HepG2 (cell line): ENCODE measurements at regions not wholly inside any gene's neighbourhood (a gene's known extent, or its start where the extent isn't known, plus 50 kb on each side); places are given as distances from the start of the nearest gene placed in this dataset.

ENCODE experiments used
- ATAC-seq: fragments of 200-7000 bp; cut with Tn5 transposase; 3 replicates; pipeline ENCODE4 v1.9.1; 2020; ENCODE audit warnings: mild to moderate bottlenecking, moderate library complexity
- BruUV-seq: library from RNA; stranded (reverse); fragments of 400-500 nt; replicated peaks from 2 replicates; lab custom pipeline; 2021; lab: Mats Ljungman, UMichigan
- CTCF ChIA-PET: fragments of 300-600 bp; formaldehyde crosslinking; extraction: SDS; loops from one replicate; lab custom pipeline; 2021; ENCODE audit warnings: low total read pairs, inconsistent platforms, low intra/inter-chr PET ratio; lab: Yijun Ruan, JAX
- POLR2A ChIA-PET: fragments of 350-600 bp; sonication (Branson Sonifier 250); formaldehyde crosslinking; loops from one replicate; lab custom pipeline; 2020; ENCODE audit warnings: antibody characterized with exemption, inconsistent platforms; lab: Yijun Ruan, JAX
- DNase-seq: peaks from one replicate; pipeline ENCODE4 v3.0.0-alpha.2; 2015; ENCODE audit warnings: low spot score
- FAIRE-seq: peaks from 3 replicates; lab custom pipeline; 2011; peaks lifted over from hg19 to GRCh38; lab: Jason Lieb, UNC
- H2AFZ ChIP-seq: one replicate; pipeline ENCODE4 v1.6.1; 2011; ENCODE audit warnings: low read length, inconsistent platforms
- H3K27ac ChIP-seq: fragments of 300-600 bp; 3 replicates; pipeline ENCODE4 v1.8.0; 2011; ENCODE audit warnings: mixed run types, mild to moderate bottlenecking, mixed read lengths, low read length, inconsistent platforms; ENCODE audit not compliant: insufficient read depth; ENCODE audit errors: extremely low read length
- H3K27me3 ChIP-seq, 2 experiments: fragments of 200-600 bp in 1 of 2; 2 replicates in 1 of 2; 3 replicates in 1 of 2; pipeline versions ENCODE4 v1.6.0 to v1.8.0; 2011; ENCODE audit warnings: low read length in 2 of 2, mild to moderate bottlenecking in 2 of 2, moderate library complexity in 2 of 2, inconsistent platforms in 1 of 2; ENCODE audit not compliant: insufficient read depth in 2 of 2, control insufficient read depth in 1 of 2
- H3K36me3 ChIP-seq, 2 experiments: fragments of 200-600 bp in 1 of 2; replicated peaks in 1 of 2; 2 replicates in 1 of 2; 3 replicates in 1 of 2; pipeline versions ENCODE4 v1.5.1 to v1.8.0; 2011; ENCODE audit warnings: low read length in 2 of 2, inconsistent platforms in 1 of 2; ENCODE audit not compliant: insufficient read depth in 2 of 2, control insufficient read depth in 1 of 2
- H3K4me1 ChIP-seq: 2 replicates; pipeline ENCODE4 v1.5.1; 2012; ENCODE audit warnings: low read length, inconsistent platforms; ENCODE audit not compliant: insufficient read depth
- H3K4me2 ChIP-seq: 2 replicates; pipeline ENCODE4 v1.6.0; 2011; ENCODE audit warnings: low read depth, low read length, inconsistent platforms
- H3K4me3 ChIP-seq, 3 experiments: fragments of 200-600 bp in 1 of 3; sonication (generic), shearing (Covaris generic) in 1 of 3; replicated peaks in 1 of 3; 2 replicates each; pipeline ENCODE4 v1.5.1; 2011 to 2016; ENCODE audit warnings: low read length in 3 of 3, inconsistent platforms in 2 of 3, low read depth in 2 of 3, mild to moderate bottlenecking in 2 of 3, control low read depth in 1 of 3, mixed read lengths in 1 of 3; ENCODE audit not compliant: insufficient read depth in 1 of 3
- H3K79me2 ChIP-seq: one replicate; pipeline ENCODE4 v1.6.1; 2011; ENCODE audit warnings: low read length, inconsistent platforms; ENCODE audit not compliant: insufficient read depth
- H3K9ac ChIP-seq: 2 replicates; pipeline ENCODE4 v1.6.0; 2011; ENCODE audit warnings: mild to moderate bottlenecking, low read depth, low read length, inconsistent platforms; ENCODE audit not compliant: insufficient read depth
- H3K9me3 ChIP-seq: 2 replicates; pipeline ENCODE4 v1.5.1; 2012; ENCODE audit warnings: mild to moderate bottlenecking, low read length
- H4K20me1 ChIP-seq: 2 replicates; pipeline ENCODE4 v1.6.0; 2011; ENCODE audit warnings: inconsistent platforms, mild to moderate bottlenecking, low read length, moderate library complexity; ENCODE audit not compliant: insufficient read depth
- HMG20B ChIP-seq: conservative IDR thresholded peaks from 2 replicates; pipeline ENCODE4 v1.6.1; 2016; ENCODE audit warnings: missing genetic modification reagents, missing compliant biosample characterization
- IRF2 ChIP-seq: IDR thresholded peaks from 2 replicates; pipeline ENCODE4 v1.6.1; 2018; ENCODE audit warnings: missing genetic modification reagents, missing compliant biosample characterization
- ISL2 ChIP-seq: sonication (generic); formaldehyde crosslinking; IDR thresholded peaks from 2 replicates; pipeline ENCODE4 v1.5.0; 2020; ENCODE audit warnings: missing genetic modification reagents
- JUND ChIP-seq: sonication (generic); formaldehyde crosslinking; IDR thresholded peaks from 2 replicates; pipeline ENCODE4 v1.8.0; 2022; ENCODE audit warnings: mild to moderate bottlenecking, missing genetic modification reagents
- KDM5B ChIP-seq: sonication (generic); formaldehyde crosslinking; IDR thresholded peaks from 2 replicates; pipeline ENCODE4 v1.4.0; 2020; ENCODE audit warnings: missing genetic modification reagents, mild to moderate bottlenecking, borderline replicate concordance
- KDM6A ChIP-seq: IDR thresholded peaks from 2 replicates; pipeline ENCODE4 v1.6.1; 2016; ENCODE audit warnings: low read depth
- NPAS2 ChIP-seq: sonication (generic); formaldehyde crosslinking; IDR thresholded peaks from 2 replicates; pipeline ENCODE4 v1.8.0; 2022; ENCODE audit warnings: mild to moderate bottlenecking, missing genetic modification reagents, borderline replicate concordance
- REXO4 ChIP-seq: sonication (generic); formaldehyde crosslinking; IDR thresholded peaks from 2 replicates; pipeline ENCODE4 v1.8.0; 2022; ENCODE audit warnings: missing genetic modification reagents, mild to moderate bottlenecking, borderline replicate concordance
- SMAD1 ChIP-seq: sonication (generic); formaldehyde crosslinking; IDR thresholded peaks from 2 replicates; pipeline ENCODE4 v1.4.0; 2020; ENCODE audit warnings: missing genetic modification reagents, low read depth, mild to moderate bottlenecking, borderline replicate concordance
- SMAD3 ChIP-seq: sonication (generic); formaldehyde crosslinking; IDR thresholded peaks from 2 replicates; pipeline ENCODE4 v1.4.0; 2020; ENCODE audit warnings: missing genetic modification reagents
- TFAP4 ChIP-seq: sonication (generic); IDR thresholded peaks from 2 replicates; pipeline ENCODE4 v1.6.1; 2016; ENCODE audit warnings: low read depth, borderline replicate concordance
- U2AF2 ChIP-seq: fragments of 200-400 bp; formaldehyde crosslinking; IDR thresholded peaks from 2 replicates; pipeline ENCODE4 v1.6.1; 2017; ENCODE audit warnings: low read depth, mild to moderate bottlenecking, low read length
- ZFP90 ChIP-seq: sonication (generic); formaldehyde crosslinking; IDR thresholded peaks from 2 replicates; pipeline ENCODE4 v1.8.0; 2022; ENCODE audit warnings: missing genetic modification reagents, mild to moderate bottlenecking, inconsistent platforms, borderline replicate concordance
- ZMAT3 ChIP-seq: sonication (generic); formaldehyde crosslinking; conservative IDR thresholded peaks from 2 replicates; pipeline ENCODE4 v1.7.0; 2021; ENCODE audit warnings: missing genetic modification reagents
- ZNF543 ChIP-seq: sonication (generic); formaldehyde crosslinking; IDR thresholded peaks from 2 replicates; pipeline ENCODE4 v1.4.0; 2020; ENCODE audit warnings: mild to moderate bottlenecking, missing genetic modification reagents
- ZNF569 ChIP-seq: sonication (generic); formaldehyde crosslinking; IDR thresholded peaks from 2 replicates; pipeline ENCODE4 v1.5.0; 2020; ENCODE audit warnings: mild to moderate bottlenecking, missing genetic modification reagents, moderate library complexity, borderline replicate concordance
- ZNF660 ChIP-seq: sonication (generic); formaldehyde crosslinking; IDR thresholded peaks from 2 replicates; pipeline ENCODE4 v1.5.1; 2020; ENCODE audit warnings: mild to moderate bottlenecking, low read depth, missing genetic modification reagents, borderline replicate concordance
- WGBS: methylation state at CpG from one replicate; pipeline ENCODE4 v1.1.6; 2017; ENCODE audit warnings: low lambda C conversion rate; 5-methylcytosine and 5-hydroxymethylcytosine counted together
- in situ Hi-C: cut with HindIII; loops from 2 replicates; pipeline ENCODE4 v1.10.0; 2017; ENCODE audit warnings: low pct_unique_long_range_greater_than_20kb; ENCODE audit not compliant: extremely low pct_ligation_motif_present
- intact Hi-C: fragments of 100-400 bp; cut with micrococcal nuclease; formaldehyde crosslinking; loops from one replicate; pipeline ENCODE4 v1.10.0; 2022; ENCODE audit not compliant: unreplicated experiment
- TF ChIP-seq, protein P1 (sequence below): sonication (generic); formaldehyde crosslinking; IDR thresholded peaks from 2 replicates; pipeline ENCODE4 v1.4.0; 2020; ENCODE audit warnings: mild to moderate bottlenecking, missing genetic modification reagents

DNA sequence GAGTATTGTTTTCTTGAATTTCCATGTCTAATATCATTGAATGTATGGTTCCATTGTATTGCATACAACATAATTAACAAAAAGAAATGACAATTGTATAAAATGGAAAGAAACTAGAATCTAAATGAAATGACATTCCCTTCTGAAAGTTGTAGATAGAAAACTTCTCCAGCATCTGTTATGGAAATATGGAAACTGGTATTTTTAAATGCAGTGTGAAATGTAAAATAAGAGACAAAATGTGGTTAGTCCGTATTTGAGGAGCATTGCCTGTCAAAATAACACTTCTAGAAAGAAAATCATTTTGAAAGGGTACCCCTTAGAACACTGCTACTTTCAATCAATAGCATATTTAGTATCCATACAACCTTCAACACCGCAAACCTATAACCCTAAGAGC, 286.3 kb upstream of the CELF2 start:
- no peak for DNase-seq
- 15% methylated on average over 2 of the region's 2 CpGs for WGBS
- Histone ChIP-seq H3K4me2 (no peak overlapping the region), H3K27ac (no peak overlapping the region), H3K27me3 (no peaks in the 10 kb centered on the region), H4K20me1 (no peaks in the 10 kb centered on the region), H3K9me3 (peaks cover 54% of the 10 kb centered on the region), H3K4me3 (no peak overlapping the region), H3K4me1 (no peaks in the 10 kb centered on the region), H3K36me3 (no peaks in the 10 kb centered on the region), H3K79me2 (no peaks in the 10 kb centered on the region), H2AFZ (no peak overlapping the region), H3K9ac (no peak overlapping the region)
- POLR2A ChIA-PET = no interaction called here
- ATAC-seq = no peak
- in situ Hi-C loops = no loop called here
- intact Hi-C loops = no loop called here
- no TSS peak for BruUV-seq
- CTCF ChIA-PET = no interaction called here
- TF ChIP-seq REXO4 (CRISPR knock-in tag) (no peak), KDM5B (no peak), ZFP90 (CRISPR knock-in tag) (no peak), U2AF2 (no peak), ZNF543 (CRISPR knock-in tag) (no peak), IRF2 (CRISPR knock-in tag) (no peak), ZMAT3 (CRISPR knock-in tag) (no peak), SMAD1 (CRISPR knock-in tag) (no peak), ISL2 (CRISPR knock-in tag) (no peak), KDM6A (no peak), SMAD3 (CRISPR knock-in tag) (no peak), ZNF660 (no peak), HMG20B (no peak), JUND (no peak), TFAP4 (no peak), ZNF569 (CRISPR knock-in tag) (no peak), NPAS2 (CRISPR knock-in tag) (no peak)
- TF ChIP-seq, protein P1, sequence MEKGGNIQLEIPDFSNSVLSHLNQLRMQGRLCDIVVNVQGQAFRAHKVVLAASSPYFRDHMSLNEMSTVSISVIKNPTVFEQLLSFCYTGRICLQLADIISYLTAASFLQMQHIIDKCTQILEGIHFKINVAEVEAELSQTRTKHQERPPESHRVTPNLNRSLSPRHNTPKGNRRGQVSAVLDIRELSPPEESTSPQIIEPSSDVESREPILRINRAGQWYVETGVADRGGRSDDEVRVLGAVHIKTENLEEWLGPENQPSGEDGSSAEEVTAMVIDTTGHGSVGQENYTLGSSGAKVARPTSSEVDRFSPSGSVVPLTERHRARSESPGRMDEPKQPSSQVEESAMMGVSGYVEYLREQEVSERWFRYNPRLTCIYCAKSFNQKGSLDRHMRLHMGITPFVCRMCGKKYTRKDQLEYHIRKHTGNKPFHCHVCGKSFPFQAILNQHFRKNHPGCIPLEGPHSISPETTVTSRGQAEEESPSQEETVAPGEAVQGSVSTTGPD (CRISPR knock-in tag) = no peak
- FAIRE-seq = no peak
